PC-3 (cell line): ENCODE measurements at regions not wholly inside any gene's neighbourhood (a gene's known extent, or its start where the extent isn't known, plus 50 kb on each side); places are given as distances from the start of the nearest gene placed in this dataset.
"Not testable (repeated sequence)": the region's sequence is repeated elsewhere in the genome, so short reads cannot be mapped to it uniquely, and the experiment has no call there.

ENCODE experiments used
- ATAC-seq: fragments of 200-7000 bp; cut with Tn5 transposase; 2 replicates; pipeline ENCODE4 v1.9.1; 2020; ENCODE audit warnings: mild to moderate bottlenecking, moderate library complexity
- BruUV-seq: library from RNA; stranded (reverse); fragments of 400-500 nt; replicated peaks from 2 replicates; lab custom pipeline; 2021; lab: Mats Ljungman, UMichigan
- CTCF ChIA-PET: fragments of 300-600 bp; sonication (Branson Sonifier 250); formaldehyde crosslinking; loops from one replicate; lab custom pipeline; 2022; ENCODE audit warnings: antibody characterized with exemption; lab: Charles Lee
- POLR2A ChIA-PET: fragments of 300-600 bp; sonication (Branson Sonifier 250); formaldehyde crosslinking; loops from one replicate; lab custom pipeline; 2022; ENCODE audit warnings: antibody characterized with exemption; ENCODE audit not compliant: unreplicated experiment; lab: Charles Lee
- DNase-seq: peaks from one replicate; pipeline ENCODE4 v3.0.0-alpha.2; 2015
- H2AFZ ChIP-seq: fragments of 300-600 bp; sonication (generic); 2 replicates; pipeline ENCODE4 v1.6.0; 2016; ENCODE audit warnings: antibody characterized with exemption, low read length
- H3F3A ChIP-seq: fragments of 300-600 bp; sonication (generic); one replicate; pipeline ENCODE4 v1.6.0; 2017; ENCODE audit warnings: antibody characterized with exemption, low read length, control low read depth, mild to moderate bottlenecking; ENCODE audit not compliant: unreplicated experiment
- H3K27ac ChIP-seq: fragments of 300-600 bp; sonication (generic); 2 replicates; pipeline ENCODE4 v1.5.1; 2016; ENCODE audit warnings: mild to moderate bottlenecking, low read length
- H3K27me3 ChIP-seq: fragments of 300-600 bp; sonication (generic); 2 replicates; pipeline ENCODE4 v1.6.1; 2016; ENCODE audit warnings: low read length, mixed read lengths
- H3K36me3 ChIP-seq: fragments of 300-600 bp; sonication (generic); 2 replicates; pipeline ENCODE4 v1.6.1; 2016; ENCODE audit warnings: low read depth, mixed run types, low read length, mixed read lengths
- H3K4me1 ChIP-seq: fragments of 300-600 bp; sonication (generic); 2 replicates; pipeline ENCODE4 v1.5.1; 2016; ENCODE audit warnings: low read length; ENCODE audit not compliant: insufficient read depth
- H3K4me2 ChIP-seq: fragments of 300-600 bp; sonication (generic); 2 replicates; pipeline ENCODE4 v1.6.0; 2016; ENCODE audit warnings: low read length
- H3K4me3 ChIP-seq: fragments of 300-600 bp; sonication (generic); 2 replicates; pipeline ENCODE4 v1.5.1; 2016; ENCODE audit warnings: mild to moderate bottlenecking, low read length, mixed read lengths
- H3K79me2 ChIP-seq: fragments of 300-600 bp; sonication (generic); 2 replicates; pipeline ENCODE4 v1.6.1; 2017; ENCODE audit warnings: low read length, mixed read lengths
- H3K9ac ChIP-seq: fragments of 300-600 bp; sonication (generic); 2 replicates; pipeline ENCODE4 v1.6.0; 2016; ENCODE audit warnings: mild to moderate bottlenecking, low read length
- H3K9me2 ChIP-seq: fragments of 300-600 bp; sonication (generic); replicated peaks from 2 replicates; pipeline ENCODE4 v1.6.1; 2016; ENCODE audit warnings: mixed run types, low read length, mixed read lengths
- H3K9me3 ChIP-seq: fragments of 300-600 bp; sonication (generic); 2 replicates; pipeline ENCODE4 v1.6.1; 2016; ENCODE audit warnings: low read length, mixed read lengths
- H4K20me1 ChIP-seq: fragments of 300-600 bp; sonication (generic); 2 replicates; pipeline ENCODE4 v1.6.1; 2016; ENCODE audit warnings: low read length, mixed read lengths
- CTCF ChIP-seq: fragments of 300-600 bp; sonication (generic); conservative IDR thresholded peaks from 2 replicates; pipeline ENCODE4 v1.5.1; 2017; ENCODE audit warnings: antibody characterized with exemption, low read depth, mild to moderate bottlenecking, low read length
- EZH2 ChIP-seq: fragments of 300-600 bp; sonication (generic); IDR thresholded peaks from one replicate; pipeline ENCODE4 v1.6.1; 2017; ENCODE audit warnings: antibody characterized with exemption, mild to moderate bottlenecking, low read length; ENCODE audit not compliant: unreplicated experiment
- EZH2phosphoT487 ChIP-seq: fragments of 300-600 bp; sonication (generic); IDR thresholded peaks from 2 replicates; pipeline ENCODE4 v1.6.1; 2018; ENCODE audit warnings: mild to moderate bottlenecking, antibody characterized with exemption, low read length, borderline replicate concordance
- intact Hi-C: fragments of 100-400 bp; cut with micrococcal nuclease; formaldehyde crosslinking; loops from 2 replicates; pipeline ENCODE4 v1.9.0; 2023

- Histone ChIP-seq H3K4me2 (no peak overlapping the region), H2AFZ (no peak overlapping the region), H3K36me3 (no peaks in the 10 kb centered on the region), H3K27me3 (0 out of 2 replicates have a peak, but pooled peaks cover 15% of the 10 kb centered on the region), H3K4me3 (no peak overlapping the region), H3K79me2 (no peaks in the 10 kb centered on the region), H3K4me1 (no peaks in the 10 kb centered on the region), H3K27ac (no peak overlapping the region), H4K20me1 (no peaks in the 10 kb centered on the region), H3K9ac (no peak overlapping the region), H3K9me2 (no peaks in the 10 kb centered on the region), H3K9me3 (no peaks in the 10 kb centered on the region), H3F3A (no peaks in the 10 kb centered on the region)
- ChIA-PET CTCF (no interaction called here), POLR2A (no interaction called here)
- intact Hi-C loops: no loop called here
- DNase-seq (no peak), ATAC-seq (no peak)
- TF ChIP-seq EZH2 (no peak), CTCF (no peak), EZH2phosphoT487 (no peak)
- no TSS peak for BruUV-seq
Observed at GRCh38 chr1:143735764-143736461, 235.9 kb downstream of the FAM72C start.

- H3K4me1 ChIP-seq, H3K4me2 ChIP-seq, H3K36me3 ChIP-seq, BruUV-seq, H3K9me2 ChIP-seq, H3K9me3 ChIP-seq, H3K27ac ChIP-seq, POLR2A ChIA-PET, CTCF ChIA-PET, H3F3A ChIP-seq, H3K9ac ChIP-seq, ATAC-seq, H4K20me1 ChIP-seq, H3K79me2 ChIP-seq, DNase-seq, H3K4me3 ChIP-seq, H2AFZ ChIP-seq, intact Hi-C loops: not testable (repeated sequence)
- 0 out of 2 replicates have a peak, but pooled peaks cover 15% of the 10 kb centered on the region for H3K27me3 ChIP-seq
Observed at GRCh38 chr1:143734261-143734660, 237.5 kb downstream of the FAM72C start.

- H3K9ac ChIP-seq, H4K20me1 ChIP-seq, H2AFZ ChIP-seq, H3K4me2 ChIP-seq, BruUV-seq, H3K9me3 ChIP-seq, H3K36me3 ChIP-seq, POLR2A ChIA-PET, H3K79me2 ChIP-seq, intact Hi-C loops, H3K9me2 ChIP-seq, CTCF ChIA-PET, H3F3A ChIP-seq, H3K27me3 ChIP-seq, H3K27ac ChIP-seq, ATAC-seq, DNase-seq, H3K4me1 ChIP-seq, H3K4me3 ChIP-seq: not testable (repeated sequence)
Observed at GRCh38 chr1:143730890-143731289, 240.9 kb downstream of the FAM72C start.

GRCh38 chr1:143729449-143730111 is 242.2 kb downstream of the FAM72C start:
- H3K36me3 ChIP-seq, H3K27me3 ChIP-seq, intact Hi-C loops, H3K9me2 ChIP-seq, H3K4me1 ChIP-seq, H2AFZ ChIP-seq, DNase-seq, CTCF ChIA-PET, H3K27ac ChIP-seq, H3K9ac ChIP-seq, H3K9me3 ChIP-seq, H3K4me3 ChIP-seq, H3K4me2 ChIP-seq, H3F3A ChIP-seq, H3K79me2 ChIP-seq, H4K20me1 ChIP-seq, BruUV-seq: not testable (repeated sequence)
- peak; percentile 78 for ATAC-seq
- POLR2A ChIA-PET: interaction anchor here (0.6 kb wide), 1 partner anchor 831 kb away, joined by 4 read pairs; no protein-coding TSS in a partner anchor

GRCh38 chr1:143728802-143729448 is 242.9 kb downstream of the FAM72C start:
- DNase-seq, POLR2A ChIA-PET, H3K4me1 ChIP-seq, H3K36me3 ChIP-seq, H2AFZ ChIP-seq, H3K4me2 ChIP-seq, H3K9me2 ChIP-seq, H4K20me1 ChIP-seq, H3K9ac ChIP-seq, intact Hi-C loops, H3K27ac ChIP-seq, H3F3A ChIP-seq, H3K9me3 ChIP-seq, CTCF ChIA-PET, H3K79me2 ChIP-seq, H3K4me3 ChIP-seq, H3K27me3 ChIP-seq: not testable (repeated sequence)
- ATAC-seq: peak; percentile 86
- TSS peak; percentile 100 for BruUV-seq
